Astrocyte (in vitro differentiated cells and primary cell): ENCODE measurements at regions not wholly inside any gene's neighbourhood (a gene's known extent, or its start where the extent isn't known, plus 50 kb on each side); places are given as distances from the start of the nearest gene placed in this dataset.

ENCODE experiments used
- EZH2 ChIP-seq: IDR thresholded peaks from 2 replicates; pipeline ENCODE4 v1.6.1; 2012; ENCODE audit warnings: mild to moderate bottlenecking, low read length, inconsistent platforms; ENCODE audit not compliant: insufficient read depth
- TF ChIP-seq, protein P1 (sequence below): IDR thresholded peaks from 2 replicates; pipeline ENCODE4 v1.5.1; 2011; ENCODE audit warnings: low read depth, mild to moderate bottlenecking, inconsistent platforms, low read length, moderate library complexity; ENCODE audit not compliant: insufficient read depth

DNA sequence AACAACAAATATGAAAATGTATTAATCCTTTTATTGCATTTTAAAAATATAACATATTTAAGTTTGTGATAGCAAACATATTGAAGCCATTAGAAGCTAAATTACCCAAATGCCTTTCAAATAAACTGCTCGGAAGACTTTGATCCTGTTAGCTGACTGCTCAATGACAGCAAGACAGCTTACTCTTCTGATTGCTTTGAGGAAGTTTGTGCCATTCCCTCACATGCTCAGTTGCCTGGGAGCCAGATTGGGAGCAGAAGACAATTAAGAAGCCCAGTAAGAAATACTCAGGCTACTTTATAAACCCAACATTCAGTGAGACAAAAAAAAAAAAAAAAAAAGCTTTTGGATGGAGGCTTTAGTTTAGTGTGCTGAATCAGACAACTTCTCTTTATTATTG lies 407.1 kb upstream of the SOX11 start:
- TF ChIP-seq, protein P1, sequence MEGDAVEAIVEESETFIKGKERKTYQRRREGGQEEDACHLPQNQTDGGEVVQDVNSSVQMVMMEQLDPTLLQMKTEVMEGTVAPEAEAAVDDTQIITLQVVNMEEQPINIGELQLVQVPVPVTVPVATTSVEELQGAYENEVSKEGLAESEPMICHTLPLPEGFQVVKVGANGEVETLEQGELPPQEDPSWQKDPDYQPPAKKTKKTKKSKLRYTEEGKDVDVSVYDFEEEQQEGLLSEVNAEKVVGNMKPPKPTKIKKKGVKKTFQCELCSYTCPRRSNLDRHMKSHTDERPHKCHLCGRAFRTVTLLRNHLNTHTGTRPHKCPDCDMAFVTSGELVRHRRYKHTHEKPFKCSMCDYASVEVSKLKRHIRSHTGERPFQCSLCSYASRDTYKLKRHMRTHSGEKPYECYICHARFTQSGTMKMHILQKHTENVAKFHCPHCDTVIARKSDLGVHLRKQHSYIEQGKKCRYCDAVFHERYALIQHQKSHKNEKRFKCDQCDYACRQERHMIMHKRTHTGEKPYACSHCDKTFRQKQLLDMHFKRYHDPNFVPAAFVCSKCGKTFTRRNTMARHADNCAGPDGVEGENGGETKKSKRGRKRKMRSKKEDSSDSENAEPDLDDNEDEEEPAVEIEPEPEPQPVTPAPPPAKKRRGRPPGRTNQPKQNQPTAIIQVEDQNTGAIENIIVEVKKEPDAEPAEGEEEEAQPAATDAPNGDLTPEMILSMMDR = no peak
- no peak for TF ChIP-seq EZH2
